Body of pancreas (tissue), 4 donors: ENCODE measurements at regions not wholly inside any gene's neighbourhood (a gene's known extent, or its start where the extent isn't known, plus 50 kb on each side); places are given as distances from the start of the nearest gene placed in this dataset.

Experiments
- ATAC-seq: fragments of 150-250 bp; one replicate; pipeline ENCODE4 v1.9.1; 2016
- DNase-seq, 4 donors: peaks; one replicate each; pipeline ENCODE4 v3.0.0-alpha.2; 2019
- H3K27ac ChIP-seq, 4 donors: fragments of 200-600 bp; sonication (generic); 1 replicate in 3 of 4; 2 replicates in 1 of 4; pipeline versions ENCODE4 v1.5.1 to v1.6.1; 2016 to 2019; ENCODE audit warnings: mild to moderate bottlenecking in 1 of 4, mixed read lengths in 1 of 4, moderate library complexity in 1 of 4
- H3K27me3 ChIP-seq, 2 donors: fragments of 200-600 bp; sonication (generic); one replicate each; pipeline ENCODE4 v1.6.0; 2016; ENCODE audit warnings: mild to moderate bottlenecking in 1 of 2
- H3K36me3 ChIP-seq, 2 donors: fragments of 200-600 bp; sonication (generic); replicated peaks in 1 of 2; 2 replicates each; pipeline ENCODE4 v1.5.1; 2016; ENCODE audit warnings: low read depth in 2 of 2; ENCODE audit not compliant: insufficient read depth in 1 of 2
- H3K4me1 ChIP-seq: fragments of 200-600 bp; sonication (generic); one replicate; pipeline ENCODE4 v1.6.0; 2016
- H3K4me3 ChIP-seq, 2 donors: fragments of 200-600 bp; sonication (generic); 1 replicate in 1 of 2; 2 replicates in 1 of 2; pipeline ENCODE4 v1.5.1; 2016 to 2019
- H3K9me3 ChIP-seq, 3 donors: fragments of 200-600 bp; sonication (generic); 1 replicate in 2 of 3; 2 replicates in 1 of 3; pipeline ENCODE4 v1.5.1; 2016
- POLR2A ChIP-seq, 3 donors: fragments of 450-650 bp; IDR thresholded peaks; one replicate each; pipeline ENCODE4 v1.6.1; 2016; ENCODE audit warnings: antibody characterized with exemption in 3 of 3, mild to moderate bottlenecking in 2 of 3
- WGBS, 2 donors: methylation state at CpG; one replicate each; pipeline ENCODE4 v1.1.5; 2017; 5-methylcytosine and 5-hydroxymethylcytosine counted together
- intact Hi-C: fragments of 100-400 bp; cut with DNase I; formaldehyde crosslinking; loops from one replicate; pipeline ENCODE4 v1.15.1; 2023
- TF ChIP-seq, protein P1 (sequence below), 7 experiments: fragments of 450-650 bp in 4 of 7; fragments of 200-600 bp in 3 of 7; sonication (generic) in 3 of 7; IDR thresholded peaks; one replicate each; pipeline ENCODE4 v1.5.1; 2016 to 2019; ENCODE audit warnings: antibody characterized with exemption in 7 of 7

DNA sequence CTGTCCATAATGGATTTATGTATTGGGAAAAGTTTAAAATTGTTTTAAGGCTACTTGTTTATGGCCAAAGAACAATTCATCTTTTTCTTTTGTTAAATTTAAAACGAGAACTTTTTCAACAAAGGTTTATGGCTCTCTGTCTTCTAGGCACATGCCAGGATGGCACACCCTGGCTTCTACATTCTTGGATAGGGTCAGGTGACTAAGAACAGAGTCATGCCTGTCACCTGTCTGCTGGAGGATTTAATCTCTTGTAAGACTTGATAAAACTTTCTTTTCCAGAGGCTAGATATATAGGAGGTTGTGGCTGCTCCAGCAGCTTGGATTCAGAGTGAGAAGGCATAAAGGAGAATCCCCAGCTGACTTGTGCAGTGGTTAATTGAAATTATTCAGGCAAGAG is 915.4 kb downstream of the GATA3 start:
- 36 to 56% methylated on average over 1 of the region's 1 CpG for WGBS, 2 donors
- DNase-seq: no peak
- Histone ChIP-seq H3K27ac (no peak overlapping the region), H3K4me1 (no peaks in the 10 kb centered on the region), H3K4me3 (no peak overlapping the region), H3K9me3 (no peaks in the 10 kb centered on the region), H3K36me3 (no peaks in the 10 kb centered on the region), H3K27me3 (no peaks in the 10 kb centered on the region)
- TF ChIP-seq, protein P1, sequence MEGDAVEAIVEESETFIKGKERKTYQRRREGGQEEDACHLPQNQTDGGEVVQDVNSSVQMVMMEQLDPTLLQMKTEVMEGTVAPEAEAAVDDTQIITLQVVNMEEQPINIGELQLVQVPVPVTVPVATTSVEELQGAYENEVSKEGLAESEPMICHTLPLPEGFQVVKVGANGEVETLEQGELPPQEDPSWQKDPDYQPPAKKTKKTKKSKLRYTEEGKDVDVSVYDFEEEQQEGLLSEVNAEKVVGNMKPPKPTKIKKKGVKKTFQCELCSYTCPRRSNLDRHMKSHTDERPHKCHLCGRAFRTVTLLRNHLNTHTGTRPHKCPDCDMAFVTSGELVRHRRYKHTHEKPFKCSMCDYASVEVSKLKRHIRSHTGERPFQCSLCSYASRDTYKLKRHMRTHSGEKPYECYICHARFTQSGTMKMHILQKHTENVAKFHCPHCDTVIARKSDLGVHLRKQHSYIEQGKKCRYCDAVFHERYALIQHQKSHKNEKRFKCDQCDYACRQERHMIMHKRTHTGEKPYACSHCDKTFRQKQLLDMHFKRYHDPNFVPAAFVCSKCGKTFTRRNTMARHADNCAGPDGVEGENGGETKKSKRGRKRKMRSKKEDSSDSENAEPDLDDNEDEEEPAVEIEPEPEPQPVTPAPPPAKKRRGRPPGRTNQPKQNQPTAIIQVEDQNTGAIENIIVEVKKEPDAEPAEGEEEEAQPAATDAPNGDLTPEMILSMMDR (IDR thresholded peaks at IDR 0.05): no peak
- no peak for TF ChIP-seq POLR2A (IDR thresholded peaks at IDR 0.05)
- ATAC-seq: no peak
- intact Hi-C loops: no loop called here

DNA sequence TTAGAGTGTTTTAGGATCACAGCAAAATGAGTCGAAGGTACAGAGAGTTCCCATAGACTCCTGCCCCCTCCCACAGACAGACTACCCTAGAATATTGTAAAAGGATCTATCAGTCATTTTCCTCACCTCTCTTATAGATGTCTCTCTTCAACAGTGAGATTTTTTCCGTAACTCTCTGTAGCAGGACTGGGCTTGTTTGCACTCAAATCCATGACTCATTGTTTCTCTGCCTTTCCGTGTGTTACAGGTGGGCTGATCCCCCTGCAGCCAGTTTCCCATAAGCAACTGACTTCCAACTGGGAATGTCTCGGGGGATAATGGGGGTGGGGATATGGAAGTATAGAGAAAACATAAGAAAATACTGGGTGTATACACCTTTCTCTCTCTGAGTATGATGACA is 921.0 kb downstream of the GATA3 start:
- Histone ChIP-seq H3K9me3 (no peaks in the 10 kb centered on the region), H3K36me3 (no peaks in the 10 kb centered on the region), H3K27ac (no peak overlapping the region), H3K4me3 (no peak overlapping the region), H3K4me1 (no peaks in the 10 kb centered on the region), H3K27me3 (no peaks in the 10 kb centered on the region)
- intact Hi-C loops: no loop called here
- no peak for DNase-seq
- 30 to 32% methylated on average over 4 of the region's 4 CpGs for WGBS, 2 donors
- ATAC-seq: no peak
- TF ChIP-seq, protein P1 (IDR thresholded peaks at IDR 0.05): no peak
- TF ChIP-seq POLR2A (IDR thresholded peaks at IDR 0.05): no peak

DNA sequence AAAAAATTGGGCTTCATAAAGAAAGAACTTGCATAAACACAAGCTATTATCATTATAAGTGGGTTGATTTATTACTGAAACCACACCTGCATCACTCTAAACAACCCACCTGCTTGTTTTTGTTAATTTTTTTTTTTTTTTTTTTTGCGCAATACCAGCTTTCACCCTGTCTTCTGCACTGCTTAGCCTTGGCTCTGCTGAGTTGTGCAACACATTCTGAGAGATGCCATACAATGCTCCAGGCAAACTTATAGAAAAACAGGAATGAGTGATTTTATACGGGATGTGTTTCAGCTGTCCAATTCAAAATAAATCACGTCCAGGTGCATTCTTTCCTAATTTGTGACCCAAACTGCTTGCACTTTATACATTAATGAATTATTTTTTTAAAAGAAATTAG is 923.6 kb downstream of the GATA3 start:
- ATAC-seq (no peak), DNase-seq (no peak)
- H3K27me3 ChIP-seq: no peaks in the 10 kb centered on the region
- no peaks in the 10 kb centered on the region for H3K36me3 ChIP-seq
- no peaks in the 10 kb centered on the region for H3K9me3 ChIP-seq
- no peak for TF ChIP-seq POLR2A (IDR thresholded peaks at IDR 0.05)
- TF ChIP-seq, protein P1 (IDR thresholded peaks at IDR 0.05): no peak
- H3K4me3 ChIP-seq: no peak overlapping the region
- H3K4me1 ChIP-seq: no peaks in the 10 kb centered on the region
- no peak overlapping the region for H3K27ac ChIP-seq
- intact Hi-C loops: no loop called here
- WGBS, 2 donors: 69 to 78% methylated on average over 3 of the region's 3 CpGs

GRCh38 chr10:8979976-8980375 is 925.5 kb downstream of the GATA3 start:
- no peak for ATAC-seq
- WGBS, 2 donors: 62 to 68% methylated on average over 4 of the region's 4 CpGs

DNA sequence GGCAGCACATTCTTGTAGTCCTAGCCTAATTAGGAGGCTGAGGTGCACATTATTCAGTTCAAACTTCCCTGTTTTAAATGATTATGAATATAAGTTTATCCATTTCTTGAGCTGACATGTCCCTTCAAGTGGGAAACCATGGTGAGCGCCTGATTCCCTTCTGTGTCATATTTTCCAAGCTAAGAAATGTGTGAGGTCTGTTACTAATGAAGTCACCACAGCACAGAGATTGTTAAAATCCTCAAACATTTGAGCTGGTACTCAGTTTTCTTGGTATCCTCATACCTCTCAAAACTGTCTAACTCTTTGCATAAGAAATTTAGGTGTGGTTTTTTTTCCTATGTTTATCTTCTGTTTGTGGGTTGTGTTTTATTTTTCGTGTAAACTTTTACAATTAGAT is 926.8 kb downstream of the GATA3 start:
- Histone ChIP-seq H3K4me3 (no peak overlapping the region), H3K4me1 (no peaks in the 10 kb centered on the region), H3K9me3 (no peaks in the 10 kb centered on the region), H3K36me3 (no peaks in the 10 kb centered on the region), H3K27me3 (no peaks in the 10 kb centered on the region), H3K27ac (no peak overlapping the region)
- TF ChIP-seq POLR2A (IDR thresholded peaks at IDR 0.05): no peak
- TF ChIP-seq, protein P1 (IDR thresholded peaks at IDR 0.05): no peak
- 46 to 47% methylated on average over 2 of the region's 2 CpGs for WGBS, 2 donors
- DNase-seq: no peak
- no peak for ATAC-seq
- intact Hi-C loops: no loop called here

More at GRCh38 chr10:8979976-8980375, 925.5 kb downstream of the GATA3 start:
- Histone ChIP-seq H3K27me3 (no peaks in the 10 kb centered on the region), H3K27ac (no peak overlapping the region), H3K4me1 (no peaks in the 10 kb centered on the region), H3K4me3 (no peak overlapping the region), H3K36me3 (no peaks in the 10 kb centered on the region), H3K9me3 (no peaks in the 10 kb centered on the region)
- TF ChIP-seq POLR2A (IDR thresholded peaks at IDR 0.05): no peak
- TF ChIP-seq, protein P1 (IDR thresholded peaks at IDR 0.05): no peak
- no peak for DNase-seq
- intact Hi-C loops: no loop called here
